Heart right ventricle (tissue), 16 donors: ENCODE measurements at regions not wholly inside any gene's neighbourhood (a gene's known extent, or its start where the extent isn't known, plus 50 kb on each side); places are given as distances from the start of the nearest gene placed in this dataset.

Experiments used
- ATAC-seq, 8 donors: fragments of 200-7000 bp; cut with Tn5 transposase; one replicate each; pipeline ENCODE4 v1.9.1; 2020; ENCODE audit warnings: mild to moderate bottlenecking in 8 of 8, moderate library complexity in 8 of 8, moderate number of reproducible peaks in 1 of 8
- DNase-seq, 2 donors: peaks; one replicate each; pipeline ENCODE4 v3.0.0-alpha.2; 2020
- H3K27ac ChIP-seq, 10 donors: fragments of 200-600 bp; sonication (generic) in 2 of 10; one replicate each; pipeline versions ENCODE4 v1.5.0 to v1.8.0; 2020 to 2022; ENCODE audit warnings: mild to moderate bottlenecking in 3 of 10
- H3K27me3 ChIP-seq, 7 donors: fragments of 200-600 bp; one replicate each; pipeline ENCODE4 v1.8.0; 2021 to 2022; ENCODE audit warnings: mild to moderate bottlenecking in 2 of 7
- H3K36me3 ChIP-seq, 9 donors: fragments of 200-600 bp; sonication (generic) in 1 of 9; one replicate each; pipeline versions ENCODE4 v1.5.0 to v1.8.0; 2020 to 2022; ENCODE audit warnings: mild to moderate bottlenecking in 2 of 9
- H3K4me1 ChIP-seq, 9 donors: fragments of 200-600 bp; sonication (generic) in 1 of 9; one replicate each; pipeline versions ENCODE4 v1.5.0 to v1.8.0; 2020 to 2022; ENCODE audit warnings: mild to moderate bottlenecking in 4 of 9
- H3K4me3 ChIP-seq, 10 donors: fragments of 200-600 bp; sonication (generic) in 2 of 10; one replicate each; pipeline versions ENCODE4 v1.5.0 to v1.8.0; 2020 to 2022; ENCODE audit warnings: mild to moderate bottlenecking in 7 of 10, moderate library complexity in 2 of 10
- H3K9me3 ChIP-seq, 11 donors: fragments of 200-600 bp in 10 of 11; sonication (generic) in 2 of 11; one replicate each; pipeline versions ENCODE4 v1.5.0 to v1.8.0; 2013 to 2022; ENCODE audit warnings: mild to moderate bottlenecking in 2 of 11, control low read depth in 1 of 11, moderate library complexity in 1 of 11
- CTCF ChIP-seq, 9 donors: fragments of 200-600 bp; sonication (generic) in 2 of 9; IDR thresholded peaks; one replicate each; pipeline versions ENCODE4 v1.5.0 to v1.8.0; 2021 to 2022; ENCODE audit warnings: antibody characterized with exemption in 9 of 9, mild to moderate bottlenecking in 5 of 9, moderate library complexity in 1 of 9
- WGBS, 2 donors: extraction: QIAGEN DNeasy Blood & Tissue Kit; methylation state at CpG; one replicate each; pipeline ENCODE4 v1.1.7; 2013; ENCODE audit warnings: inconsistent platforms in 1 of 2; 5-methylcytosine and 5-hydroxymethylcytosine counted together
- intact Hi-C, 10 donors: fragments of 100-400 bp; cut with DNase I; formaldehyde crosslinking; loops; one replicate each; pipeline versions ENCODE4 v1.11.1 to v1.14.2; 2022
- donor health status: Arrhythmogenic right ventricular cardiomyopathy.
- donor health status: ischemic (EF 13 %, LVEDD 7.1; RV severe dilation, severe dysfunction).
- donor health status: healthy with polysubstance abuse.
- donor health status: DM: no; HTN: yes; CAD: no.
- donor health status: DM: no; HTN: no; CAD: no.
- donor health status: ischemic (EF 25% LVEDD 6.9; RV normal size, moderate dysfunction).
- donor health status: ischemic (EF 25% LVEDD 5.7; RV mildly dilated, moderate dysfunction).
- donor health status: healthy.
- donor health status: DM: yes; HTN: yes; CAD: no.
- donor health status: Ischemic cardiomyopathy.
- donor health status: ischemic (EF 35%, LVEDD 5.7; RV mildly dilated, moderate dysfunction).
- donor health status: nonischemic (EF 11% LVEDD 7.7; RV severe dilation, severe dysfunction).
- donor health status: DM: yes; HTN: yes; CAD: no.
- donor health status: PGD.
- donor health status: ischemic (EF 29% LVEDD 5.4; RV normal size, mild dysfunction).
- donor health status: nonischemic (EF 23%, LVEDD 6.1; RV moderate dilation, normal function).

GRCh38 chr12:115012861-115013235 lies 328.9 kb upstream of the TBX3 start:
- intact Hi-C loops: loop anchor here in 2 of 10 donors (5.0 to 10.0 kb wide), 4 partner anchors 89 to 331 kb away; partner anchors contain the start of gene TBX3 (in 1 of the 2)
- H3K36me3 ChIP-seq: no peaks in the 10 kb centered on the region
- peaks cover 0 to 18% (median 0%) of the 10 kb centered on the region in 7 donors for H3K27me3 ChIP-seq
- DNase-seq (no peak), ATAC-seq (peak in 3 of 8 donors; percentile 19 to 59 (median 52))
- H3K4me3 ChIP-seq: no peak overlapping the region
- 51 to 62% methylated on average over 11 of the region's 11 CpGs for WGBS, 2 donors
- peak overlapping the region in 8 of 10 donors; percentile 6 to 57 (median 34) for H3K27ac ChIP-seq
- H3K4me1 ChIP-seq: peaks cover 0 to 24% (median 0%) of the 10 kb centered on the region in 9 donors
- peaks cover 0 to 14% (median 0%) of the 10 kb centered on the region in 11 donors for H3K9me3 ChIP-seq
- TF ChIP-seq CTCF (IDR thresholded peaks at IDR 0.05): no peak

- intact Hi-C loops: loop anchor here in 2 of 10 donors (5.0 to 10.0 kb wide), 4 partner anchors 91 to 329 kb away; partner anchors contain the start of gene TBX3 (in 1 of the 2)
- DNase-seq (no peak), ATAC-seq (no peak)
- TF ChIP-seq CTCF (IDR thresholded peaks at IDR 0.05): no peak
- H3K4me3 ChIP-seq: no peak overlapping the region
- no peak overlapping the region for H3K27ac ChIP-seq
- H3K9me3 ChIP-seq: peaks cover 0 to 14% (median 0%) of the 10 kb centered on the region in 11 donors
- no peaks in the 10 kb centered on the region for H3K36me3 ChIP-seq
- WGBS, 2 donors: 84% methylated on average over 3 of the region's 3 CpGs
- H3K4me1 ChIP-seq: peaks cover 0 to 24% (median 0%) of the 10 kb centered on the region in 9 donors
- peaks cover 0 to 18% (median 0%) of the 10 kb centered on the region in 7 donors for H3K27me3 ChIP-seq
Measured at GRCh38 chr12:115011703-115012102, 327.7 kb upstream of the TBX3 start.

- intact Hi-C loops: loop anchor here in 2 of 10 donors (5.0 to 10.0 kb wide), 4 partner anchors 92 to 328 kb away; partner anchors contain the start of gene TBX3 (in 1 of the 2)
- TF ChIP-seq CTCF (IDR thresholded peaks at IDR 0.05): no peak
- peaks cover 0 to 14% (median 0%) of the 10 kb centered on the region in 11 donors for H3K9me3 ChIP-seq
- 97% methylated on average over 5 of the region's 5 CpGs for WGBS, 2 donors
- H3K4me1 ChIP-seq: peaks cover 0 to 24% (median 0%) of the 10 kb centered on the region in 9 donors
- ATAC-seq (no peak), DNase-seq (no peak)
- peaks cover 0 to 14% (median 0%) of the 10 kb centered on the region in 7 donors for H3K27me3 ChIP-seq
- no peak overlapping the region for H3K27ac ChIP-seq
- H3K4me3 ChIP-seq: no peak overlapping the region
- H3K36me3 ChIP-seq: no peaks in the 10 kb centered on the region
Measured at GRCh38 chr12:115010324-115010995, 326.5 kb upstream of the TBX3 start.

GRCh38 chr12:115008929-115009328 lies 325.0 kb upstream of the TBX3 start:
- DNase-seq (no peak), ATAC-seq (no peak)
- no peak overlapping the region for H3K4me3 ChIP-seq
- H3K27me3 ChIP-seq: peaks cover 0 to 6% (median 0%) of the 10 kb centered on the region in 7 donors
- H3K9me3 ChIP-seq: peaks cover 0 to 14% (median 0%) of the 10 kb centered on the region in 11 donors
- H3K4me1 ChIP-seq: peaks cover 0 to 19% (median 3%) of the 10 kb centered on the region in 9 donors
- intact Hi-C loops: no loop called here
- no peak for TF ChIP-seq CTCF (IDR thresholded peaks at IDR 0.05)
- 74 to 80% methylated on average over 3 of the region's 3 CpGs for WGBS, 2 donors
- no peaks in the 10 kb centered on the region for H3K36me3 ChIP-seq
- no peak overlapping the region for H3K27ac ChIP-seq
